ENCODE measurements at regions not wholly inside any gene's neighbourhood (a gene's known extent, or its start where the extent isn't known, plus 50 kb on each side); places are given as distances from the start of the nearest gene placed in this dataset.
A peak's percentile ranks its signal among the peaks of the same experiment; 100 is the strongest.

DNA sequence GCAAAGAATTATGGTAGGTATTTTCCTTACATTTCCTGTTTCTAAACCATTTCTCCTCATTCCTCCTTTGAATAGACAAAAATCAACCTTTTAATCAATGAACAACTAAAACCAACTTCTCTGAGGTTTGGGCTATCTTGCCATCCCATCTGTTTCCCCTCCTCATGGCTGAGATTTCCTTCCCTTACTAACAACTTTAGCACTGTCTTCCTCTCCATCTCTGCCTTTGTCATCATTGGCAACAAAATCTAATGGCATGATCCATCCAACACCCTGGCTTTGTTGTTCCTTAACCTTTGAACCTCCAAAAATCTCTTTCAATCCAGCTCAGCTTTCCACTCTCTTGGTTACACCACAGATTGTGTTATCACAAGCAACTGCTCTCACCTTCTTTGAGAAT lies 95.3 kb upstream of the FAM136A start:
- DNase-seq (no peak), ATAC-seq (no peak)
- intact Hi-C loops (cut with DNase I): no loop called here

DNA sequence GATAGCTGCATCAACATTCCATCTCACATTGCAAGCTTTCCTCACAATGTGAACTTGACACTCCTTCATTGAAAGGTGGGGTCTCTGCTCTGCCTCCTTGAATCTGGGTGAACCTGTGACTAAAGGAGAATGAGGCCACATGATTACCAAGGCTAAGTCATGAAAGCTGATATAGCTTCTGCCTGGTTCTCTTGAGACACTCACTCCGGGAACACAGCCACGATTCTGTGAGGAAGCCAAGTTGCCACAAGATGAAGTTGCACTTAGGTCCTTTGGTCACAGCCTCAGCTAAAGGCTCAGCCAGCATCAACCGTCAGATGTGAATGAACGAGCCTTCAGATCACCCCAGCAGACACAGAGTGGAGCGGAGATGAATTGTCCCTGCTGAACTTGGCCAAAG lies 94.7 kb upstream of the FAM136A start:
- intact Hi-C loops (cut with DNase I): no loop called here
- ATAC-seq: no peak
- DNase-seq: no peak

- DNase-seq: no peak
- no peak for ATAC-seq
- intact Hi-C loops (cut with DNase I): no loop called here
Measured at GRCh38 chr2:70393881-70394280, 92.0 kb upstream of the FAM136A start.

DNA sequence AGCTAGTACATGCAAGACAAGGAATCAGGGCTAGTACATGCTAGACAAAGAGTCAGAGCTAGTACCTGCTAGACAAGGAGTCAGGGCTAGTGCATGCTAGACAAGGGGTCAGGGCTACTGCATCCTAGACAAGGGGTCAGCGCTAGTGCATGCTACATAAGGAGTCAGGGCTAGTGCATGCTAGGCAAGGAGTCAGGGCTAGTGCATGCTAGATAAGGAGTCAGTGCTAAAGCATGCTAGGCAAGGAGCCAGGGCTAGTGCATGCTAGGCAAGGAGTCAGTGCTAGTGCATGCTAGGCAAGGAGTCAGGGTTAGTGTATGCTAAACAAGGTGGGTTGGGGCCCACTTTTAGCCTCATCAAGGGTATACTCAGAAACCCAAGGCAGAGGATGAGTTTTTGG lies 90.1 kb upstream of the FAM136A start:
- DNase-seq: no peak
- no peak for ATAC-seq
- intact Hi-C loops (cut with DNase I): no loop called here

DNA sequence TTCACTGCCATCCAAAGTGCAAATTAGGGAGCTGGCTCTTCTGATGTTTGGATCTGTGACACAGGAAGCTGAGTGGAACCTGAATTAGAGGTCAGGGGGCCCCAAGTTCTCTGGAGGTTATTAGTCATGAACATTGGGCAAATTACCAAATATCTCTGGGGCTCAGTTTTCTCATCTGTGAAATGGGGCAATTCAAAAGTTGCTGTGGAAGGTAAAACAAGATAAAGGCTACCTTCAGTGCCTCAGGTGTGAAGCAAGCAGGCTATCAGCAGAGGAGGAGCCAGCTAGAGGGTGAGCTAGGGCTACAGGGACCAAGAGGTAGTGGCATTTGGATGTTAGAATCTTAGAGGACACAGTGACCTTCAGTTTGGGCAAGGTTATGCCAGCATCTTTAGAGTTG lies 89.4 kb upstream of the FAM136A start:
- intact Hi-C loops (cut with DNase I): no loop called here

GRCh38 chr2:70388813-70389212 lies 86.9 kb upstream of the FAM136A start:
- DNase-seq (no peak), ATAC-seq (no peak)
- intact Hi-C loops (cut with DNase I): no loop called here

More for the DNA sequence above, 89.4 kb upstream of the FAM136A start:
- DNase-seq (no peak), ATAC-seq (no peak)

- intact Hi-C loops (cut with DNase I): no loop called here
- no peak for DNase-seq
- no peak for ATAC-seq
Measured at GRCh38 chr2:70388128-70388527, 86.3 kb upstream of the FAM136A start.

DNA sequence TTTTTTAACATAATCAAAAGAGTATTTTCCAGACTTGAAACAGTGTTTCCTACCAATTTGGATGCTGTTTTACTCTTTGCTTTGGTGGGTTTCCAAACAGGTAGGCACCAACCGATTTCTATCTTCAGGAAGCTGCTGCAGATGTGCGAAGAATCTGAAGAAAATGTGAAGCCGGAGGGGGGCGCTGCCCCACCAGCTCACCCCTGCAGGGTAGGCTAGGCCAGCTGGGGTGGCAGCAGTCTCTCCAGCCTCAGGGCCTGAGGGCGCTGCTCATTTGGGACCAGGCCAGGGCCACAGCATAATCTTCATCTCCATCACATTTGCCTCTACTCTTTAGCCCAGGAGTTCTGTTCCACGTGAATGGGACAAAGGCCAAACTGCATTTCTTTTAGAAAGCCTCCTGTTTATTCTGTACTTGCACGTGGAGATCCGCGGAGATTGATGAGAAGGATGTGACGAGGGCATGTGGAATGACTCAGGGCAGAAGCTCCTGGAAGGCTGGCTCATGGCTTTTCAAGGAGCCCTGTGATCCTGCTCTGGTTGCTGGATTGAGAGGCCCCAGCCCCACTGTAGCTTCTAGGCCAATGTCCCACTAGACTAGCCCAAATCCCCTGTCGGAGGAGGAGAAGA lies 84.2 kb upstream of the FAM136A start:
- ATAC-seq: no peak
- intact Hi-C loops (cut with DNase I): no loop called here
- no peak for DNase-seq

- intact Hi-C loops (cut with DNase I): no loop called here
Measured at GRCh38 chr2:70385204-70385603, 83.3 kb upstream of the FAM136A start.

GRCh38 chr2:70381821-70382220 lies 80.0 kb upstream of the FAM136A start:
- DNase-seq (no peak), ATAC-seq (no peak)
- intact Hi-C loops (cut with DNase I): no loop called here

More at GRCh38 chr2:70385204-70385603, 83.3 kb upstream of the FAM136A start:
- ATAC-seq (no peak), DNase-seq (no peak)

GRCh38 chr2:70381235-70381634 lies 79.4 kb upstream of the FAM136A start:
- intact Hi-C loops (cut with DNase I): no loop called here
- DNase-seq (no peak), ATAC-seq (no peak)

DNA sequence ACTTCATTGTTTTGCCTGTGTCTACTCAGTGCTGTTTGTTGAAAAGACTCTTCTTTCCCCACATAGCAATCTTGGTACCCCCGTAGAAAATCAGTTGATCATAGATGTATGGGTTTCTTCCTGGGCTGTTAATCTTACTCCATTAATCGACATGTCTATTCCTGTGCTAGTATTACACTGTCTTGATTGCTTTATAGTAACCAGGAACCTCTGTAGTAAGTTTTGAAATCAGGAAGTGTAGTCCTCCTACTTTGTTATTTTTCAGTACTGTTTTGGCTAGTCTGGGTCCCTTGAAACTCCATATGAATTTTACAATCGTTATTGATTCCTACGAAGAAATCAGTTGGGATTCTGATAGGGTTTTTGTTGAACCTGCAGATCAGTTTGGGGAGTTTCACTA lies 78.8 kb upstream of the FAM136A start:
- no peak for DNase-seq
- ATAC-seq: no peak
- intact Hi-C loops (cut with DNase I): no loop called here

GRCh38 chr2:70374616-70375015 lies 72.7 kb upstream of the FAM136A start:
- intact Hi-C loops (cut with DNase I): no loop called here
- DNase-seq (no peak), ATAC-seq (no peak)

- intact Hi-C loops (cut with DNase I): no loop called here
- DNase-seq (no peak), ATAC-seq (no peak)
Measured at GRCh38 chr2:70371753-70372152, 69.9 kb upstream of the FAM136A start.

GRCh38 chr2:70369082-70369481 lies 67.2 kb upstream of the FAM136A start:
- ATAC-seq (no peak), DNase-seq (no peak)
- intact Hi-C loops (cut with DNase I): no loop called here

DNA sequence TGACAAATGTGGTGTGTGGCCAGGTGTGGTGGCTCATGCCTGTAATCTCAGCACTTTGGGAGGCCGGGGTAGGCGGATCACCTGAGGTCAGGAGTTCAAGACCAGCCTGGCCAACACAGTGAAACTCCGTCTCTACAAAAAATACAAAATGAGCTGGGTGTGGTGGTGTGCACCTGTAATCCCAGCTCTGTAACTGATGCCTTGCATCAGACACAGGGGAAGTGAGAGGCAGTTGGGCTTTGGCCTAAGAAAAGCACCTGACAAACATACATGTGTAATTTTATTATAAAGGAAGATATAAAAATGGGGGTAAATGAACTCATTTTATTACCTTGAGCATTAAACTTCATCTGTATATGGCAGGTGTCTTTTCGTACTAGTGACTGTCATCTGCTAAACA lies 66.7 kb upstream of the FAM136A start:
- intact Hi-C loops (cut with DNase I): no loop called here
- ATAC-seq (no peak), DNase-seq (no peak)

GRCh38 chr2:70367722-70368323 lies 66.0 kb upstream of the FAM136A start:
- intact Hi-C loops (cut with DNase I): no loop called here
- DNase-seq: no peak
- ATAC-seq: peak in 1 of 2 donors; percentile 79

- intact Hi-C loops (cut with DNase I): no loop called here
- DNase-seq: no peak
Measured at GRCh38 chr2:70362661-70363060, 60.8 kb upstream of the FAM136A start.

DNA sequence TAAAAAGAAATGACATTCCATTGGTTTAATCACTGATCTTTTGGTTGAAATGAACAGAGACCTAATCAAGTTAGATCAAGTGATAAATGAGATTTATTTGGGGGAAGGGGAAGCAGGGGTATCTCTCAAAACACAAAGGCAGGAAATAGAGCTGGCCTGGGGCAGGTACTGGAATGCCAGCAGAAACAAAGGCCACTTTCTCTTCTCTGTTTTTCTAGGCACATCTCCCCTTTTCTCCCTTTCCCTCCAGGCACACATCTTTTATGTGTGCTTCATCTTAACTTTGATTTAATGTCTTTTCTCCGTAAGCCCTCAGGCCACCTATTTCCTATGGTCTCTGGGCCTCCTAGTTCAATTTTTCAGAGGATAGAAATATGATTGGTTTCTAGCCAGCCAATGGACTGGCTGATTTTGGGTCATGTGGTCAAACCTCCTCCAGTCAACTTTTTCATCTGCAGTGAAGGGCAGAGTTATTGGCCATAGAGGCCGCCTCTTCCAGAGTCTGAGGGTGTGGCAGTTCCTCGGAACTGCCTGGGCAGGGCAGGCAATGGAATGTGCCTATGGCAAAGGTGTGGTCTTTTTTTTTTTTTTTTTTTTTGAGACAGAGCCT lies 58.9 kb upstream of the FAM136A start:
- DNase-seq: no peak
- no peak for ATAC-seq
- intact Hi-C loops (cut with DNase I): no loop called here

More at GRCh38 chr2:70362661-70363060, 60.8 kb upstream of the FAM136A start:
- ATAC-seq: no peak

DNA sequence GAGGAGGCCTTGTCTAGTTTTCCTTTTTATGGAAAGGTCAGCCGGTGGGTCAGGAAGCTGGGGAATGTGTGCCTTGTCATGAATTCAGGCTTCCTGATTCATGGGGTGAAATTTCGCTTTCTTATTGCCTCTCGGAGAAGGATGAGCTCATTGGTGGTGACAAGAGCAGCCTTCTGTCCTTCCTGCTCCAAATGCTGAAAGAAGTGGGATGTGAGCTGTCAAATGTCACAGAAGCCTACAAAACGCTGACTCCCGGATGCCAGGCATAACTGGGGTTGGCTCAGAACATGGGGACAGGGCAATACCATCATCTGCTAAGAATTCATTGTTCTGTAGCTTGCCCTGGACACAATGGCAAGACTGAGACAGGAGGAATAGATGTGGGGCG lies 55.8 kb upstream of the FAM136A start:
- DNase-seq (no peak), ATAC-seq (no peak)
- intact Hi-C loops (cut with DNase I): no loop called here
